ENCODE measurements at regions not wholly inside any gene's neighbourhood (a gene's known extent, or its start where the extent isn't known, plus 50 kb on each side); places are given as distances from the start of the nearest gene placed in this dataset.

DNA sequence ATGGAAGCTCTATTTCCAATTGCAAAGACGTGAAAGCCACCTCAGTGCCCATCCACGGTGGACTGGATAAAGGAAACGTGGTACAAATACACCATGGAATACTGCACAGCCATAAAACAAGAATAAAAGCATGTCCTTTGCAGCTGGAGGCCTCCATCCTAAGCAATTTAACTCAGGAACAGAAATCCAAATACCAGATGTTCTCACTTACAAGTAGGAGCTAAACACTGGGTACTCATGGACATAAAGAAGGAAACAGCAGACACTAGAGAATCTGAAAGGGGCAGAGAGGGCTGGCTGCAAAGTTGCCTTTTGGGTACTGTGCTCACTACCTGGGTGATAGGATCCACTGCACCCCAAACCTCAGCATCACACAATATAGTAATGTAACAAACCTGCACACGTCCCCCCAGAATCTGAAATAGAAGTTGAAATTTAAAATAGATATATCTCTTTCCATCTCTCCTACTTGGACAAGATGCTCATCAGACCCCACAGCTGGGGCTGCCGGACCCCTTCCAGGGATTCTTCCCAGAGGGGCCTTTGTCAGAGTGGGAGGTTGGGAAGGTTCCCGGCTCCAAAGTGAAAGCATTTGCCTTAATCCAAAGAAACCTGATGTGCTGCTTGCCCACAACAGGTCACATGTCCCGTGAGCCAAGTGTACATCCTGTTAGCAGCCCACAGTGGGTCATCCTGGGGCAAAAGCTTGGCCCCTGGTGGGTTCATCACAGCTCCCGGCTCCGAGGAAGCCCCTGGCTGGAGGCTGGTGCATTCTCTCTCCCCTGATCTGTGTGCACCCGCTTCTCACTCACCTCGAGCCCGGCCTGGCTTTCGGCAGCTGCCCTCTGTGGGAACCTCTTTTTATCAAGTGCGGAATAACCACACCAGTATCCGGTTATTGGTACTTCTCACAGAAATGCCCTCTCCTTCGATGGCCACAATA lies 172.3 kb upstream of the PPP2R2D start:
- no peak for DNase-seq (ENCODE audit: low read depth)

DNA sequence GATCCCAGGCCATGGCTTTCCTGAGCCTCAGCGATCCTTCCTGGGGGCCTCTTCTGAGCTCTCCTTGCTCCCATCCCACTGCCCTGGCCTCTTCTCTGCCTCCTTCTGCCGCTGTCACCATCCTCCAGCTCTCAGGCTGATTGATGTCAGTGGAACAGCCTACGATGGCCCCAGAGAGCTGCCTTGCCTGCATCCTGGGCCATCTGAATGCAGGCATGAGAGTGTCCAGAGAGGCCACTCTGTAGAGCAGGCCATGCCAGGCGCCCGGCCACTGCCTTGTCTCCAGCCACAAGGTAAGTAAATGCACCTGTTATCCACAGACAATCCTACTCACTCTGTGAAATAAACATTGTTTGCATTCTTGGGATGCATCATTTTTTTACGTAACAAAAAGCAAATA lies 171.4 kb upstream of the PPP2R2D start:
- DNase-seq (ENCODE audit: low read depth), result no peak

DNA sequence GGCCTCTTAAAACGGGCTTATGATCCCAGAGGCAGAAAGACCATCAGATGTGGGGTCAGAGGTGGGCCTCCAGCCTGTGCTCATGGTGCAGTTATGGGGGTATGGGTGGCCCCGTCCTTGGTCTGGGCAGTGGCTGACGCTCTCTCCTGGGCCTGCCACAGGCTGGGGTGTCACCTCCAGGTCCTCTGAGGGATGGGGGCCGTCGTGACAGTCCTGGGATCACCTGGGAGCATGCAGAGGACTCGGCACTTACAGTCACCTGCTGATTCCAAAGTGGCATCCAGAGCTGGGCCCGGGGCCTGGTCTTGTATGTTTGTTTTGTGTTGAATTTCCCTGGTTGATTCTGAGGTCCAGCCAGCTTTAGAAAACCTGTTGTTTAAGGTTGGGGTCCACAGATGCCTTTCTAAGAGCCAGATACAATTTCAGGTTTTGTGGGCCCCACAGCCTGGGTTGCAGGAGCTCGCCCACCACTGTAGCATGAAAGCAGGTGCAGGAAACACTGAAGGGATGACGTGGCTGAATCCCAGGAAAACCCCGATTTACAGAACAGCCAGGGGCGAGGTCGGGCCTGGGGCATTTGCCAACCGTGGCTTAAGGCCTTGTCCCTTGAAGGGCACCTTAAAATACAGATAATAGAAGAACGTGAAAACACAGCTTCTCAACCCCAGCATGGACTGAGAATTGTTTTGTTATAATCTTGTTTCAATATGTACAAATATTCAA lies 170.7 kb upstream of the PPP2R2D start:
- DNase-seq (ENCODE audit: low read depth), result no peak

DNA sequence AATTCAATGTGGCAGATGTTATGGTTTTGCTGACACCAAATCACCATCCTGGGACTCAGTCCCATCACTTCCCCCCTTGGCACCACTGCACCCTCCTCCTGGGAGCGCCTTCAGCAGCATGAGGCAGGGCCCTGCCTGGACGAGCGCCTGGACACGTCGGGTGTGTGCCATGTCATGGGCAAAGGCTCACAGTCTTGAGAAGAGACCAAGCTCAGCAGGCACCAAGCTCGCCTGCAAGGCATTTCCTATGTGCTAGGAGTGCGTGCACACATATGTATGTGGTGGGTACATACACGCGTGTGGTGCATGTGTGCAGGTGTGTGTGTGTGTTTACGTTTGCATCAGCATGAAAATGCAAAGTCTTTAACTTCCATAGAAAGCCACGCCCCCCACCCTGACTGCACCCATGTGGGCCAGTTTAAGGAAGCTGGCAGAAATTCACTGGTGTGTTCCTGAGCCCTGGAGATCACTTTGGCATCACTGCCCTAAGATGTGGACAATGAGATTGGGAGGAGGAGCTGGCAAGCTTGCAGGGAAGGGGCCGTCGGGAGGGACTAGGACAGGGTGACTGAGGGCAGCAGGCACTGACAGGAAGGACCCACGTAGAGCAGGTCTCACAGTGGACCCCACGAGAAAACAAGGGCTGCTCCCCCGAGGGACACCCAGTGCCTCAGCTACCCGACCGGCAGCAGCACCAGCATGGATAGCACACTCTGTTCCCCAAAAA lies 169.9 kb upstream of the PPP2R2D start:
- no peak for DNase-seq (ENCODE audit: low read depth)

DNA sequence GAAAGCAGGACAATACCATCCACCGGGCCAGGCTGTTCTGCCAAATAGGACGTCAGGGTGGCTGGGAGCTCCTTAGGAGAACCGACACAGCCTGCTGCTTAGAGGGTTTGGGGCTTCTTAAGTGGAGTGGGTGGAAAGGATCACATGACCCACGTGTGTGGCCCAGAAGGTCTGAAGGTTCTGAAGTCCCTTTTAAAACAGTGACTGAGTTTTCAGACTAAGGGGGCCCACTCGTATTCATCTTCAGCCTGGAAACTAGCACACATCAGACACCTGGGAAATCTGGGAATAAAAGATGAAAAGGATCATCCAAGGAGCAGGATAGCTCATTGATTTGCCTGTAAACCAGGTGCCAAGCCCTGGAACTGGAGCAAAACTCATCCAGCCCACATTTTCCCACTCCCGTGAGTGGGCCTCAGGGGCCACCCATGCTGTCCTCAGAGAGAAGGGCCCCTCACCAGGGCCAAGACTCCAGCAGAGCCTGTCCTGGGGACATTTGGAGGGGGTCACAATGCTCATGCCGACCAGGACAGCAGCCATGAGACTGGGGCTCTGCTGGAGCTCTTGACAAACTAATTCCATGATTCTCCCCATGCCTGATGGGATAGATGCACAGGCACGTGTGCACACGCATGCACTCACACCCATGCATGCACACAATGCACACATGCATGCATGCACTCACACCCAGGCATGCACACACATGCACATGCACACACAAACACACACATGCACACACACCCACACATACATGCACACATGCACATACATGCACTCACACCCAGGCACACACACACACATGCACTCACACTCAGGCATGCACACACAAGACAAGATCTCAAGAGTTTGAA lies 168.8 kb upstream of the PPP2R2D start:
- no peak for DNase-seq (ENCODE audit: low read depth)

DNA sequence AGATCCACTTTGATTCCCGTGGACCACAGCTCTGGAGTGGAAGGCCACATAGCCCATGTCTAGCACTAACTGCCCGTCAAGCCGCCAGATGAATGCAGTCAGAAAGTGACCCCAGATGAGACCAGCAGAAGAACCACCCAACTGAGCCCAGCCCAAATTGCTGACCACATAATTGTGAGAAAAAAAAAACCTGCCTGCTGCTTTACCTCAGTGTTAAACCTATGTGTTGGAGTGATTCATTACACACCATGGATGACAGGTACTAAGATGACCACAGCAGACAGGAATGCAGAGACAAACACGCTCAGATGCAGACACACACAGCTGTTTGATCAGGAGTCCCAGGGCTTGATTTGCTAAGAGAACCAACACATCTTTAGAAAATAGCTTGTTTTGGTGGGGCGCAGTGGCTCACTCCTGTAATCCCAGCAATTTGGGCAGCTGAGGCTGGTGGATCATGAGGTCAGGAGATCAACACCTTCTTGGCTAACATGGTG lies 168.1 kb upstream of the PPP2R2D start:
- DNase-seq (ENCODE audit: low read depth), result peak; percentile 69

DNA sequence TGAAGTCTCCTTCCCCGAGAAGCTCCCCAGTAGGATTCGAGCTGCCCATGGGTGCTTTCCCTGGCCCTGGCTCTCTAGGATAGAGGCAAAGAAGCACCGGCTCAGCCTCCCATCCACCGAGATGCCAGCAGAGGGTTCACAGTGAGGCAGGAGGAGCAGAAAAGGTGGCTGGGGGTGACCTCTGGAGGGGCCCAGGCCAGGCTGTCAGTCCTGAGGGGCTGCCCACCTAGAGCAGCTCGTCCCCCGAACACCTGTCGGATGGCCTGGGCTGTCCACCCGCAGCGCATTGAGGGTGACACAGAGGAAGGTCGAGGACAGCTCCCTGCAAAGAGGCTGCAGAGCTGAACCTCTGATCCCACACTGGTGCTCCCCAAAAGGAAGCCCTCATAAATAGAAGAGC lies 167.2 kb upstream of the PPP2R2D start:
- DNase-seq (ENCODE audit: low read depth), result no peak

DNA sequence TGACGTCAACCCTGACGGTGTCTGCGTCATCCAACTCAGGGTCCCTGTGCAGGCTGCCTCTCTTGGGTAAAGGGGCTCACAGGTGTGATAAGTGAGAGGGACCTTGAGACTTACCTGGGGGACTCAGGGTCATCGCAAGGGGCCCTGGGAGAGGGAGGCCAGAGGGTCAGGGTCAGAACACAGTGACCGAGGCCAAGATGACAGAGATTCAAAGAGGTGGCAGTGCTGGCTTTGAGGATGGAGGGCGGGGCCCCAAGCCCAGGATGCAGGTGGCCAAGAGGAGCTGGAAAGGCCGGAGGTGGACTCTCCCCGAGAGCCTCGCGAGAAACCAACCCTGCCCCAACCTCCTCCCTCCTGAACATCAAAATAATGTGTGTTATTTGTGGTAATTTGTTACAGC lies 165.2 kb upstream of the PPP2R2D start:
- DNase-seq (ENCODE audit: low read depth), result no peak

DNA sequence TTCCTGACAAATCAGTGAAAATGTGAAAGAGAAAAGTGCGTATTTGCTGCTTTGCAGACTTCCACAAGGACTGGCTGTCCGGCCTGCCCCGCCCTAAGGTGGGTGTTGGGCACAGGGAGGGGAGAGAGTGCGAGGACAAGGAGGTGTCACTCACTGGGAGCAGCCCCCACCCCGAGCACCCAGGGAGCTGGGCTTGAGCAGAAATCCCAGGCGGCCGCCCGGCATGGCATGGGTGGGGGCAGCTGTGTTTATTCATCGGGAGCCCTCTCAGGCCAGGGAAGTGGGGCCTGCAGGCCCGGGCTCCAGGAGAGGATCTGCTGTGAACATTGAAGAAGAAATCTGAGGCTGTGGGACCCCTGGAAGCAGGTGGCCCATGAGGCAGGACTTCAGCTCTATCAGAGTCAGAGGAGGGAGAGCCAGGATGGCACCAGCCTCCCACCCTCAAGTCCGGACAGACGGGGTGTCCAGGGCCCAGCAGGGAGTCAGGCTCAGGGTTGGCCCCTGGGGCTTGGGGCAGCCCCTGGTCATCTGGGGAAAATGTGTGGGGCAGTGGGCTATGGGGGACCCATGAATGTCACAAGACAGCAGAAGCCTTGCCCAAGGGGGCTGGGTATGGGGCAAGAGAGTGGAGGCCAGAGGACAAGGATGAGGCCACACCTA lies 164.4 kb upstream of the PPP2R2D start:
- DNase-seq (ENCODE audit: low read depth), result no peak

DNA sequence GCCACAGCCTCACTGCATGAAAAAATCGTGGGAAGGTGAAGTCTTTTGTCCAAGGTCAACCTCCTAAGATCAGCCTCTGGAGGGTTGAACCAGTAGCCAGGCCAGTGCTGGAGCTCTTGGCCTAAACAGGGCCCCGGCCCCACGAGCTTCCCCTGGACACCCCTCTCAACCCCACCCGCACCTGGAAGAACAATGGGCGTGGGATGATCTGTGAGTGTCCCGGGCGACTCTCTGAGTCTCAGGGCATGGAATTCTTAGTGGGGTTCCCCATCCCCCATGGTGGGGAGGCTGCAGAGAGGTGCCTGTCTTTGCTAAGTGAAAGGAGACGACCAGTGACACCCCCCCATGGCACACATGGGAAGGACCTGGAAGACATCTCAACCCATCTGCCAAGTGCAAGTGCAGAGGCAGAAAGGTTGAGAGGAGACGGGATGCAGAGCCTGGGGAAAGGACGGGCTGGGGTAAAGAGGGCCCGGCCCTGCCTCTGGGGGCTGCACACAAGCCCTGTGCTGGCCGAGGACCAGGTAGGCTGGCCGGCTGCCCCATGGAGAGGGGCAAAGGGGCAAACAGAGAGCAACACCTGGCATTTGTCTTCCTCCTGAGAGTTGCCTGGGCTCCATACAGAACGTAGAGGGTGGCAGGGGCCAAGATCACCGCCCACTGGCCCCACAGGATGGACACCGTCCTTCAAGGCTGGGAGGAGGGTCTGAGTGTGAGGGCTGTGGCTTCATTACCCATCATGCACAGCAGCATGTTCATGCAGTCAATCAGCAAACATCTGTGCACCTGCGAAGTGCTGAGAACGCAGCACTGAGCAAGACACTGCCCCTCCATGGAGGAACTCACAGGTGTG lies 163.0 kb upstream of the PPP2R2D start:
- DNase-seq (ENCODE audit: low read depth), result no peak

DNA sequence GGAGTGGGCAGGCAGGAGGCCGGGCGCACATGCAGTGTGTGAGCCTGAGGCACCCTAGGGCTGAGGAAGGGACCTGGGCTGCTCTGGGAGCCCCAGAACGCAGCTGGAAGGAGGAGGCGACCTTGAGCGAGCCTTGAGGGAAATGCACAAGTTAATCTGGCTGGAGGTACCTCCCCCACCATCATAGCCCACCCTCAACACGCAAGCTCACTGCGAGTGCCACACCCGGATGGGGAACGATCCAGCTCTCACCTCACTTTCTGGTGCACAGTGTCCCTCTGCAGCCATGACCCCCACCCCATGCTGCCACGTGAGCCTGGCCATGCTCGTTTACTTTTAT lies 162.4 kb upstream of the PPP2R2D start:
- DNase-seq (ENCODE audit: low read depth), result no peak

DNA sequence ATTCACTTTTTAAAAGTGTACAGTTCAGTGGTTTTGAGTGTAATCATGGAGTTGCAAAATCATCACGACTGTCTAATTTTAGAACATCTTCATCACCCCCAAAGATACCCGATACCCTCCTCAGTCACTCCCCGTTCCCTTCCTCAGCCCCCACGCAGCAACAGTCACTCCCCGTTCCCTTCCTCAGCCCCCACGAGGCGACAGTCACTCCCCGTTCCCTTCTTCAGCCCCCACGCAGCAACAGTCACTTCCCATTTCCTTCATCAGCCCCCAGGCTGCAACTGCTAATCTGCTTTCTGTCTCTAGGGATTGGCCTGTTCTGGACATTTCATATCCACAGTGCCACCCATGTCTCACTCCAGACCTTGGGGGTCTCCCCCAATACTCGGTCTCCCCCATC lies 161.6 kb upstream of the PPP2R2D start:
- no peak for DNase-seq (ENCODE audit: low read depth)

DNA sequence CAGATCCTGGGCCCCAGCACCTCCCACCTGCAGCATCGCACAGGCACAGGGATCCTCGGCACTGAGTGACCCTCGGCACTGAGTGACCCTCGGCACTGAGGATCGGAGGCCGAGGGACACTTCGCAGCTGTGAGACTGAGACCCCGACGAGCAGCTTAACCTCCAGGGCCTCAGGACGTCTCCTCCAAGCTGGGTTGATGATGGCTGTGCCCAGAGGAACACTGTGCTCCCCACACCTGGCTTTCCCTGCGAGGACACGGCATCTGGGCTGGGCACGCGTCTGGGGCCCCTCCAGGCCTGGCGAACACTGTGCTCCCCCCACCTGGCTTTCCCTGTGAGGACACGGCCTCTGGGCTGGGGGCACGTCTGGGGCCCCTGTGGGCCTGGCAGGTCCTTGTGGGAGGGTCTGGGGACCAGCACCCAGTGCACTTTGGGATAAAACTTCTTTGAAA lies 158.3 kb upstream of the PPP2R2D start:
- DNase-seq (ENCODE audit: low read depth), result no peak

DNA sequence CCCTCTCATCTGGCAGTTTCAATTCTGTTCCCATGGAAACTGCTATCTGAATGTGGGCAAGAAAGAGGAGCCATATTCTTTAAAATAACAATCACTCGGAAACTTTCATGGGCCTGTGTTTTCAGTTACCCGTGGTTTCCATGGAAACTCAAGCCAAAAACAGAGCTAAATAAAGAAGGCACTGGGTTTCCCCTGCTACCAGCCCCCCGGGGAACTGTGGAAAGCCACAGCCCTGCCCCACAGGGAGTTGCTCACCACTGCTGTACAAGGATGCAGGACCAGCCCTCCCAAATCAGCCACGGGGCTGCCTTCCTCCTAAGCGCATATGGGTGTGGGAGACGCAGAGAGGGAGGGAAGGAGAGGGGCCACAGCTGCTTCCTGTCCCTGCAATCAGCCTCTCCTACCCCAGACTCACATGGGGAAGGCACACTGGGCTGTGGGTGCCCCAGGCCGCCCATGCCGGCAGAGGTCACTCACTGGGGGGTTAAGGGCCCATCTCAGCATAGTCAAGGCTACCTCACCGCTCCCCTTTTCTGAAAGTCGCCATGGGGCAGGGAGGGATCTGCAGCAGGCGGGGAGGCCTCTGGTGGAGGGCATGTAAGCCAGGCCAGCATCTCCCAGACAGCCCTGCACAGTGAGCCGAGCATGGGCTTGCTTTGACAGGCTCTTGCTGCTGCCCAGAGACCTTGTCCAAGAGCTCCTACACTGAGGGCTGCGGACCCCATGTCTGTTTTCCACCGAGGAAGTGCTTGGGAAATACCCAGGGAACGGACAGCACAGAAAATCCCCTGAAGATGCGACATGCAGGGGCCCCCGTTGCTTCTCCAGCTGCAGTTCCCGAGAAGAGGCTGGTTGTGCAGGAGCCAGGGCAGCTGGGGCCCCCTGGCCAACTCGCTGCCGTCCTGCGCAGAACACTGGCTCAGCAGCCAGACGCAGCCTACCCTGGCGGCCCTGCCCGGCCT lies 157.3 kb upstream of the PPP2R2D start:
- DNase-seq (ENCODE audit: low read depth), result no peak

DNA sequence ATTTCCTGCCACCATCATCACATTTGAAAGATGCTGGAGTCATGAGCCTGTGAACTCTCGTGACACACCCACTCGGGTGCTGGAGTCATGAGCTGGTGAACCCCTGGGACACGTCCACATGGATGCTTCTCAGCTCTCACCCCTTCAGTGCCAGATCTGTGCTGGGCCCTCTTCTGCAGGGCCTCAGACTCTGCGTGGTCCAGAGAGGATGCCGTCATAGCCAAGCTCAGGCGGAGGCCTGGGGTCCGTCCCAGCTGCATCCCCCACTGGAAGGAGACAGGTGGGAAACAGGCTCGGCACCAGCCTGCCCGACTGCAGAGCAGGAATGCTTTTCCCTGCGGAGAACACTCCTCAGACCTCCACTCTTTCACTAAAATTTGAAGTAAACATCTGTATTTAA lies 156.5 kb upstream of the PPP2R2D start:
- no peak for DNase-seq (ENCODE audit: low read depth)

DNA sequence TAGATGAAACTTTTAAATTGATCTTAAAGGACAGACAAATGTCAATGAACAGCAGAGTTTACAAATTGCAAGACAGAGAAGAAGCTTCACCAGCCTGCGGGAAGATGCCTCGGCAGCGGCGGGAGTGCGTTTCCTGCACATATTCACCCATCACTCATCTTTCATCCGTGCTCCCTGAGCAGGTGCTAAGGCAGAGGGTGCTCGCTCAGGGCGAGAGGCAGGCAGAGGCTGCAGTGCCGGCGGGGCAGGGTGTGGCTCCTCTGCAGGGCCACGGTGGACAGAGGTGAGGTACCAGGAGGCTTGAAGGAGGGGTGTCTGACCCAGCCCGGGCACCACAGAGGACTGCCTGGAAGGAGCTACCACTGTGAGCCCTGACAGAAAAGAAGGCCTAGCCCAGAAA lies 155.2 kb upstream of the PPP2R2D start:
- DNase-seq (ENCODE audit: low read depth), result no peak

DNA sequence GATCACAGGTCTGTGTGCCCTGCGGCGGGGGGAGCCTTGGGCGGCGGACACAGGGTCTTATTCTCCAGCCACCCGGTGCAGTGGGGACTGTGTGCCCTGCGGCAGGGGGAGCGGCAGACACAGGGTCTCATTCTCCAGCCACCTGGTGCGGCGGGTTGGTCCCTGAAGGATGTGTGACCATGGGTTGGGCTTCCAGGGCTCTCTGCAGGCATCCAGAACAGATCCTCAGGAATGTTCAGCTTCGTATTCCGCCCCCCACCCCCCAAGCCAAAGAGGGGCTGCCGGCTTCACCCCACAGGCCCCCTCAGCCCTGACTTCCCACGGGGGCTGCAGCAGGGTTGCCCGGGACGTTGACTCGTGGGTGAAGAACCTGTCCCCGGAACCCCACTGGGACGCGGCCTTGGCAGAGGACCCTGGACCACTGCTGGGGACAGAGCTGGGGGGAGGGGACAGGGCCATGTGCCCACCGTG lies 154.5 kb upstream of the PPP2R2D start:
- no peak for DNase-seq (ENCODE audit: low read depth)

DNA sequence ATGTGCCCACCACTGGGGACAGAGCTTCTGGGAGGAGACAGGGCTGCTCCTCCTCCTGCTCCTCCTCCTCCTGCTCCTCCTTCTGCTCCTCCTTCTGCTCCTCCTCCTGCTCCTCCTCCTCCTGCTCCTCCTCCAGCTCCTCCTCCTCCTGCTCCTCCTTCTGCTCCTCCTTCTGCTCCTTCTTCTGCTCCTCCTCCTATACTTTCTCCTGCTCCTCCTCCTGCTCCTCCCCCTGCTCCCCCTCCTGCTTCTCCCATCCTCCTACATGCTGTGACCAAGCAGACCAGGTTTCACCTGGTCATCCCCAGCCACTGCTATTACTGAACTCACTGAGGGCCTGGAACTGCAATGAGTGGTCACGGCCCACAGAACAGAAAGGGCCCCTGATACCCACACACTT lies 154.0 kb upstream of the PPP2R2D start:
- DNase-seq (ENCODE audit: low read depth), result peak; percentile 23
